ENCODE measurements at regions not wholly inside any gene's neighbourhood (a gene's known extent, or its start where the extent isn't known, plus 50 kb on each side); places are given as distances from the start of the nearest gene placed in this dataset.

DNA sequence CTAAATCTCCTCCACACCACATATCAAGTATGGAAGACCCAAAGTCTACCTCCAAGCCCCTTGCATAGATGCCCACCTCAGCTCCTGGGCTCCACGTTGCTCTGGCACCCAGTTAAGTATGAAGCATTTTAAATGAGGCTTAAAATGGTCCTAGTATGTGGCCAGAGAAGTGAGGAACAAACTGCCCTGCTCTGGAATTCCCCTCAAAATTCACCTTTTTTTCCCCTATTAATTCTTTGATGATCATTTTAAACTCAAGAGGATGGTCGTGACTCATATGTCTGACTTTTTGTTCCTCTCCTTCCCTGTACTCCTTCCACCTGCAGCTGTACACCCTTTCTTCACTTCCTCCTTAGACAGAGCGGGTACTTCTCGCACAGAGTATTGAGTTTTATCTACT lies 234.5 kb upstream of the MYOCD start:
- Mint-ChIP-seq H3K4me3 (ENCODE audit: low read depth) (no peak overlapping the region), H3K36me3 (ENCODE audit: insufficient read depth) (no peaks in the 10 kb centered on the region), H3K27me3 (peaks cover 18% of the 10 kb centered on the region), H3K27ac (no peak overlapping the region), H3K9me3 (ENCODE audit: low read depth) (no peaks in the 10 kb centered on the region), H3K4me1 (ENCODE audit: low read depth) (no peaks in the 10 kb centered on the region)
- TF ChIP-seq, protein P1, sequence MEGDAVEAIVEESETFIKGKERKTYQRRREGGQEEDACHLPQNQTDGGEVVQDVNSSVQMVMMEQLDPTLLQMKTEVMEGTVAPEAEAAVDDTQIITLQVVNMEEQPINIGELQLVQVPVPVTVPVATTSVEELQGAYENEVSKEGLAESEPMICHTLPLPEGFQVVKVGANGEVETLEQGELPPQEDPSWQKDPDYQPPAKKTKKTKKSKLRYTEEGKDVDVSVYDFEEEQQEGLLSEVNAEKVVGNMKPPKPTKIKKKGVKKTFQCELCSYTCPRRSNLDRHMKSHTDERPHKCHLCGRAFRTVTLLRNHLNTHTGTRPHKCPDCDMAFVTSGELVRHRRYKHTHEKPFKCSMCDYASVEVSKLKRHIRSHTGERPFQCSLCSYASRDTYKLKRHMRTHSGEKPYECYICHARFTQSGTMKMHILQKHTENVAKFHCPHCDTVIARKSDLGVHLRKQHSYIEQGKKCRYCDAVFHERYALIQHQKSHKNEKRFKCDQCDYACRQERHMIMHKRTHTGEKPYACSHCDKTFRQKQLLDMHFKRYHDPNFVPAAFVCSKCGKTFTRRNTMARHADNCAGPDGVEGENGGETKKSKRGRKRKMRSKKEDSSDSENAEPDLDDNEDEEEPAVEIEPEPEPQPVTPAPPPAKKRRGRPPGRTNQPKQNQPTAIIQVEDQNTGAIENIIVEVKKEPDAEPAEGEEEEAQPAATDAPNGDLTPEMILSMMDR (IDR thresholded peaks at IDR 0.05; ENCODE audit: unreplicated experiment): no peak
- DNase-seq (ENCODE audit: low spot score, unreplicated experiment): no peak

DNA sequence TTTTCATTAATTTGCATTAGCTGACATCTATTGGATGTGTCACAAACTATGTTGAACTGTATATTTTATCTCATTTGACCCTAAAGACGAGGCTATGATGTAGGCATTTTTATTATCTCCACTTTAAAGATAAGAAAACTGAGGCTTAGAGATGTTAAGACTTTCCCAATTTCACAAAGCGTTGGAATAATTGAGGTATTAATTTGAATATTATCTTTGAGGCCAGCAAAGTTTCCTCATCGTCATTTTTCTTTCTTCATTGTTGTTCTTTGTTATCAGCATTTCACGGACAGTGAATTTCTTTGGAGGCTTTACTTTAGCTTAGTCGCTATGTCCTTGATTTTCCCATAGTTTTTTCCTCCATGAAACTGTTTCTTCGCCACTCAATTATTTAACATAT lies 227.5 kb upstream of the MYOCD start:
- Mint-ChIP-seq H3K4me1 (ENCODE audit: low read depth) (no peaks in the 10 kb centered on the region), H3K27me3 (peaks cover 8% of the 10 kb centered on the region), H3K4me3 (ENCODE audit: low read depth) (no peak overlapping the region), H3K36me3 (ENCODE audit: insufficient read depth) (peaks cover 5% of the 10 kb centered on the region), H3K27ac (no peak overlapping the region), H3K9me3 (ENCODE audit: low read depth) (peaks cover 10% of the 10 kb centered on the region)
- TF ChIP-seq, protein P1 (IDR thresholded peaks at IDR 0.05; ENCODE audit: unreplicated experiment): no peak
- no peak for DNase-seq (ENCODE audit: low spot score, unreplicated experiment)

DNA sequence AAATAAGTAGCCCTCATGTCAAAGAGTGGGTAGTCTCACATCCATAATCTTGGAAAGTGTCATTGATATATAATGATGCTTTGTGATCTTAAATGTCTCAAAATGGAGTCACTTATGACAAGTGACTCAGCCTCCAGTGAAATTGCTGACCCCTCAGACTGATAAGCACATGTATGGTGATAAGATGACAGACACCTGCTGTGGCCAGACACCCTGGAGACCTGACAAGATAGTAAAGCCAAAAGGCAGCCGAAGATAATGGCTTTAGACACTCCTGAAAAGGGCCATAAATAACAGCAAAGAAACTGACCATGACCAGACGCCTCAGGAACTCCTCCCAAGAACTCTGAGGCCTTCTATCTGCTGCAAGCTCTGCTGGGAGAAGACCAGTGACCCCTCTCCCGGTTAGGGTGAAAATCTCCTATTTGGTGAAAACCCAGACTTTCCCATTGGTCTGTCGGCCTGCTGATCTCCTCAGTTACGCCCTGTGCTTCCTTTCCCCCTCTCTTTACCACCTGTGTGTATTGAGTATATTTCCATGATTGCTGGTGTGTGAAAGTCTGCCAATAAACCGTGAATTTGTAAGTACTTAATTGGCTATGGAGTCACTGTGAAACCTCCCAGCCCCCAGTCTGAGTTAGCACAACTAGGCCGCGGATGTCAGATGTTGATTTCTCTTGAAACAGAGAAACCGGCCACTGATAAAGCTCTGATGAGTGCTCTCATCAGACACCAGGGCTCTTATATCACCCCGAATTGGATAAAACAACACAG lies 226.7 kb upstream of the MYOCD start:
- no peaks in the 10 kb centered on the region for H3K4me1 Mint-ChIP-seq (ENCODE audit: low read depth)
- TF ChIP-seq, protein P1 (IDR thresholded peaks at IDR 0.05; ENCODE audit: unreplicated experiment): no peak
- H3K36me3 Mint-ChIP-seq (ENCODE audit: insufficient read depth): peaks cover 5% of the 10 kb centered on the region
- DNase-seq (ENCODE audit: low spot score, unreplicated experiment): no peak
- H3K9me3 Mint-ChIP-seq (ENCODE audit: low read depth): peaks cover 11% of the 10 kb centered on the region
- H3K4me3 Mint-ChIP-seq (ENCODE audit: low read depth): no peak overlapping the region
- peak overlapping the region; percentile 6 for H3K27ac Mint-ChIP-seq
- peaks cover 8% of the 10 kb centered on the region for H3K27me3 Mint-ChIP-seq

DNA sequence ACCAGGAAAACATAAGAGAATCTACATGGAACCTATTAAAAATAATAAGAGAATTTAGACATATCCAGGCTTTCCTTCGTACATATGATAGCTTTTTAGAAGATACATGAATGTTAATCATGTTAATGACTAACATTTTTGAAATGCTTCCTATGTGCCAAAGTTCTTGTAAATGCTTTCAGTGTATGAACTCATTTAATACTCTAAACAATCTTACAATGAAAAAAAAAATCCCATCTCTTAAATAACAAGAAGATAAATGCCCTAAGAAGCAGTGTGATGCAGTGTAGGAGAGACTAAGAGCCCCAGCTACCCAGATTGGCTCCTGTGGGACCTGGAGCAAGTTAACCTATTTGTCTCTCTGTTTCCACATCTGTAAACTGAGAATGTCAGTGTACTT lies 220.4 kb upstream of the MYOCD start:
- Mint-ChIP-seq H3K4me3 (ENCODE audit: low read depth) (no peak overlapping the region), H3K36me3 (ENCODE audit: insufficient read depth) (peaks cover 5% of the 10 kb centered on the region), H3K27ac (no peak overlapping the region), H3K27me3 (no peaks in the 10 kb centered on the region), H3K9me3 (ENCODE audit: low read depth) (peaks cover 34% of the 10 kb centered on the region), H3K4me1 (ENCODE audit: low read depth) (no peaks in the 10 kb centered on the region)
- TF ChIP-seq, protein P1 (IDR thresholded peaks at IDR 0.05; ENCODE audit: unreplicated experiment): no peak
- DNase-seq (ENCODE audit: low spot score, unreplicated experiment): no peak

DNA sequence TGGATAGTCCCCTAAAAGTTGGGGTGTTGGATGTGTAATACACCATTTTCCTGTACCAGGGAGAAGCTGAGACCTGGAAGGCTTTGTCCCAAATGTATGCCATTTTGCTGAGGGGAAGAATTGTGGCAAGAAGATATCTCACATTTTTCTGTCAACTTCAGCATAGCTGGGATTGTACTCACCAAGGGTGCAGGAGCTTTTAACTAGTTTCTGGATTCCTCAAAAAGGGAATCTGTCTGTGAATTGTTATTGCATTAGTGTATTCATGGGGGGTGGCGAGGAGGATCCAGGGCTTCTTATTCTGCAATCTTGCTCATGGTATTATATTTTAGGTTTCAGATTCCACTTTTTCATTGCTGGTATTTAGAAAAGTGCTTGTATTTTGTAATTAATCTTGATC lies 208.2 kb upstream of the MYOCD start:
- H3K36me3 Mint-ChIP-seq (ENCODE audit: insufficient read depth): peaks cover 6% of the 10 kb centered on the region
- H3K4me1 Mint-ChIP-seq (ENCODE audit: low read depth): no peaks in the 10 kb centered on the region
- peaks cover 11% of the 10 kb centered on the region for H3K9me3 Mint-ChIP-seq (ENCODE audit: low read depth)
- TF ChIP-seq, protein P1 (IDR thresholded peaks at IDR 0.05; ENCODE audit: unreplicated experiment): no peak
- DNase-seq (ENCODE audit: low spot score, unreplicated experiment): no peak
- H3K27me3 Mint-ChIP-seq: no peaks in the 10 kb centered on the region
- no peak overlapping the region for H3K27ac Mint-ChIP-seq
- H3K4me3 Mint-ChIP-seq (ENCODE audit: low read depth): no peak overlapping the region
